Fibroblast of lung (primary cell): ENCODE measurements at regions not wholly inside any gene's neighbourhood (a gene's known extent, or its start where the extent isn't known, plus 50 kb on each side); places are given as distances from the start of the nearest gene placed in this dataset.

ENCODE experiments used
- CTCF ChIP-seq, 2 donors: IDR thresholded peaks in 1 of 2; conservative IDR thresholded peaks in 1 of 2; 1 replicate in 1 of 2; 2 replicates in 1 of 2; pipeline ENCODE4 v1.5.1; 2011 to 2012; ENCODE audit warnings: low read length in 2 of 2, control low read depth in 1 of 2, inconsistent platforms in 1 of 2, low read depth in 1 of 2, mild to moderate bottlenecking in 1 of 2
- EZH2 ChIP-seq: IDR thresholded peaks from 2 replicates; pipeline ENCODE4 v1.5.1; 2012; ENCODE audit warnings: low read length, control low read depth, mild to moderate bottlenecking; ENCODE audit errors: missing control alignments

GRCh38 chr1:94628499-94628843 is 86.9 kb upstream of the F3 start:
- TF ChIP-seq CTCF (conservative IDR thresholded peaks at IDR 0.05 in 1 of 2, IDR thresholded peaks at IDR 0.05 in 1 of 2; ENCODE audit: low read depth in 1 of 2, low read length in 2 of 2) = no peak
- no peak for TF ChIP-seq EZH2
